Activated CD8-positive, alpha-beta T cell treated with anti-CD3 and anti-CD28 coated beads, Interleukin-2, amount 10 ng/mL, durations not matched to agents 7 days and 5 days (primary cell): ENCODE measurements at regions not wholly inside any gene's neighbourhood (a gene's known extent, or its start where the extent isn't known, plus 50 kb on each side); places are given as distances from the start of the nearest gene placed in this dataset.

Source experiments
- ATAC-seq: fragments of 150-1000 bp; cut with Tn5 transposase; one replicate; pipeline ENCODE4 v1.10.0; 2021; ENCODE audit warnings: moderate library complexity
- CTCF ChIA-PET: fragments of 350-600 bp; sonication (Branson Sonifier 250); formaldehyde crosslinking; loops from one replicate; lab custom pipeline; 2021; ENCODE audit warnings: antibody characterized with exemption; lab: Charles Lee
- POLR2A ChIA-PET: fragments of 350-600 bp; sonication (Branson Sonifier 250); formaldehyde crosslinking; loops from one replicate; lab custom pipeline; 2021; ENCODE audit warnings: antibody characterized with exemption; lab: Charles Lee
- DNase-seq: peaks from one replicate; pipeline ENCODE4 v3.0.0-alpha.2; 2020
- H3K27ac Mint-ChIP-seq: one replicate; pipeline ENCODE4 v1.8.0; 2021; ENCODE audit warnings: mild to moderate bottlenecking, mixed read lengths
- H3K27me3 Mint-ChIP-seq: one replicate; pipeline ENCODE4 v1.8.0; 2021; ENCODE audit warnings: low read depth, mixed read lengths
- H3K36me3 Mint-ChIP-seq: one replicate; pipeline ENCODE4 v1.8.0; 2021; ENCODE audit warnings: low read depth, mixed read lengths
- H3K4me1 Mint-ChIP-seq: one replicate; pipeline ENCODE4 v1.8.0; 2021; ENCODE audit warnings: low read depth, mixed read lengths
- H3K4me3 Mint-ChIP-seq: one replicate; pipeline ENCODE4 v1.8.0; 2021; ENCODE audit warnings: mild to moderate bottlenecking, mixed read lengths
- H3K9me3 Mint-ChIP-seq: one replicate; pipeline ENCODE4 v1.8.0; 2022; ENCODE audit warnings: mixed read lengths; ENCODE audit not compliant: insufficient read depth

- Mint-ChIP-seq H3K27ac (no peak overlapping the region), H3K4me1 (no peaks in the 10 kb centered on the region), H3K9me3 (no peaks in the 10 kb centered on the region), H3K4me3 (no peak overlapping the region), H3K27me3 (no peaks in the 10 kb centered on the region), H3K36me3 (no peaks in the 10 kb centered on the region)
- CTCF ChIA-PET: no interaction called here
- ATAC-seq (no peak), DNase-seq (no peak)
- POLR2A ChIA-PET: no interaction called here
Measured at GRCh38 chr20:11051136-11051535, 377.3 kb upstream of the JAG1 start.

GRCh38 chr20:11053310-11053709 is 379.5 kb upstream of the JAG1 start:
- CTCF ChIA-PET: no interaction called here
- Mint-ChIP-seq H3K4me3 (no peak overlapping the region), H3K36me3 (no peaks in the 10 kb centered on the region), H3K9me3 (no peaks in the 10 kb centered on the region), H3K4me1 (no peaks in the 10 kb centered on the region), H3K27ac (no peak overlapping the region), H3K27me3 (no peaks in the 10 kb centered on the region)
- no peak for DNase-seq
- ATAC-seq: no peak
- POLR2A ChIA-PET: no interaction called here

- ChIA-PET POLR2A (no interaction called here), CTCF (interaction anchor here (1.0 kb wide), 1 partner anchor 17 kb away, joined by 4 read pairs; no protein-coding TSS in a partner anchor)
- Mint-ChIP-seq H3K36me3 (no peaks in the 10 kb centered on the region), H3K9me3 (no peaks in the 10 kb centered on the region), H3K27ac (no peak overlapping the region), H3K4me1 (no peaks in the 10 kb centered on the region), H3K4me3 (no peak overlapping the region), H3K27me3 (no peaks in the 10 kb centered on the region)
- no peak for ATAC-seq
- no peak for DNase-seq
Measured at GRCh38 chr20:11054266-11054993, 380.6 kb upstream of the JAG1 start.

- POLR2A ChIA-PET: no interaction called here
- ATAC-seq: no peak
- CTCF ChIA-PET: no interaction called here
- H3K27ac Mint-ChIP-seq: no peak overlapping the region
- no peaks in the 10 kb centered on the region for H3K4me1 Mint-ChIP-seq
- DNase-seq: no peak
- no peaks in the 10 kb centered on the region for H3K27me3 Mint-ChIP-seq
- no peaks in the 10 kb centered on the region for H3K36me3 Mint-ChIP-seq
- H3K4me3 Mint-ChIP-seq: no peak overlapping the region
- H3K9me3 Mint-ChIP-seq: no peaks in the 10 kb centered on the region
Measured at GRCh38 chr20:11056414-11056813, 382.6 kb upstream of the JAG1 start.

- no peaks in the 10 kb centered on the region for H3K9me3 Mint-ChIP-seq
- ChIA-PET POLR2A (no interaction called here), CTCF (no interaction called here)
- H3K27ac Mint-ChIP-seq: no peak overlapping the region
- DNase-seq: no peak
- H3K4me3 Mint-ChIP-seq: no peak overlapping the region
- ATAC-seq: no peak
- no peaks in the 10 kb centered on the region for H3K36me3 Mint-ChIP-seq
- H3K4me1 Mint-ChIP-seq: no peaks in the 10 kb centered on the region
- no peaks in the 10 kb centered on the region for H3K27me3 Mint-ChIP-seq
Measured at GRCh38 chr20:11057624-11058023, 383.8 kb upstream of the JAG1 start.

GRCh38 chr20:11059659-11060058 is 385.9 kb upstream of the JAG1 start:
- no peak for ATAC-seq
- Mint-ChIP-seq H3K4me1 (no peaks in the 10 kb centered on the region), H3K4me3 (no peak overlapping the region), H3K36me3 (no peaks in the 10 kb centered on the region), H3K27me3 (no peaks in the 10 kb centered on the region), H3K9me3 (no peaks in the 10 kb centered on the region), H3K27ac (no peak overlapping the region)
- POLR2A ChIA-PET: no interaction called here
- DNase-seq: no peak
- CTCF ChIA-PET: interaction anchor here (0.7 kb wide), 1 partner anchor 1330 kb away, joined by 3 read pairs; no protein-coding TSS in a partner anchor

- H3K27ac Mint-ChIP-seq: no peak overlapping the region
- no peaks in the 10 kb centered on the region for H3K9me3 Mint-ChIP-seq
- ChIA-PET POLR2A (no interaction called here), CTCF (interaction anchor here (0.7 kb wide), 1 partner anchor 1331 kb away, joined by 3 read pairs; no protein-coding TSS in a partner anchor)
- no peaks in the 10 kb centered on the region for H3K4me1 Mint-ChIP-seq
- H3K4me3 Mint-ChIP-seq: no peak overlapping the region
- DNase-seq (no peak), ATAC-seq (no peak)
- H3K36me3 Mint-ChIP-seq: no peaks in the 10 kb centered on the region
- no peaks in the 10 kb centered on the region for H3K27me3 Mint-ChIP-seq
Measured at GRCh38 chr20:11060423-11061185, 386.8 kb upstream of the JAG1 start.

GRCh38 chr20:11063444-11063843 is 389.6 kb upstream of the JAG1 start:
- no peaks in the 10 kb centered on the region for H3K4me1 Mint-ChIP-seq
- ChIA-PET POLR2A (no interaction called here), CTCF (no interaction called here)
- no peaks in the 10 kb centered on the region for H3K27me3 Mint-ChIP-seq
- H3K9me3 Mint-ChIP-seq: no peaks in the 10 kb centered on the region
- H3K27ac Mint-ChIP-seq: no peak overlapping the region
- H3K4me3 Mint-ChIP-seq: no peak overlapping the region
- ATAC-seq: no peak
- no peak for DNase-seq
- H3K36me3 Mint-ChIP-seq: no peaks in the 10 kb centered on the region

GRCh38 chr20:11064946-11065345 is 391.1 kb upstream of the JAG1 start:
- H3K27ac Mint-ChIP-seq: no peak overlapping the region

GRCh38 chr20:11067359-11067758 is 393.6 kb upstream of the JAG1 start:
- Mint-ChIP-seq H3K27me3 (no peaks in the 10 kb centered on the region), H3K4me1 (no peaks in the 10 kb centered on the region), H3K27ac (no peak overlapping the region), H3K9me3 (peaks cover 8% of the 10 kb centered on the region), H3K4me3 (no peak overlapping the region), H3K36me3 (no peaks in the 10 kb centered on the region)
- POLR2A ChIA-PET: no interaction called here
- CTCF ChIA-PET: no interaction called here
- no peak for ATAC-seq
- no peak for DNase-seq

More at GRCh38 chr20:11064946-11065345, 391.1 kb upstream of the JAG1 start:
- DNase-seq (no peak), ATAC-seq (no peak)
- Mint-ChIP-seq H3K9me3 (no peaks in the 10 kb centered on the region), H3K27me3 (no peaks in the 10 kb centered on the region), H3K36me3 (no peaks in the 10 kb centered on the region), H3K4me3 (no peak overlapping the region), H3K4me1 (no peaks in the 10 kb centered on the region)
- CTCF ChIA-PET: no interaction called here
- POLR2A ChIA-PET: no interaction called here

GRCh38 chr20:11072982-11073381 is 399.2 kb upstream of the JAG1 start:
- H3K9me3 Mint-ChIP-seq: peaks cover 8% of the 10 kb centered on the region
- DNase-seq (no peak), ATAC-seq (no peak)
- H3K4me3 Mint-ChIP-seq: no peak overlapping the region
- ChIA-PET POLR2A (no interaction called here), CTCF (no interaction called here)
- no peaks in the 10 kb centered on the region for H3K36me3 Mint-ChIP-seq
- no peak overlapping the region for H3K27ac Mint-ChIP-seq
- no peaks in the 10 kb centered on the region for H3K27me3 Mint-ChIP-seq
- H3K4me1 Mint-ChIP-seq: no peaks in the 10 kb centered on the region

GRCh38 chr20:11076434-11077105 is 402.8 kb upstream of the JAG1 start:
- no peaks in the 10 kb centered on the region for H3K4me1 Mint-ChIP-seq
- ATAC-seq: no peak
- H3K4me3 Mint-ChIP-seq: no peak overlapping the region
- ChIA-PET CTCF (no interaction called here), POLR2A (no interaction called here)
- no peak overlapping the region for H3K27ac Mint-ChIP-seq
- H3K9me3 Mint-ChIP-seq: peaks cover 8% of the 10 kb centered on the region
- no peaks in the 10 kb centered on the region for H3K27me3 Mint-ChIP-seq
- no peak for DNase-seq
- no peaks in the 10 kb centered on the region for H3K36me3 Mint-ChIP-seq
